ENCODE measurements at regions not wholly inside any gene's neighbourhood (a gene's known extent, or its start where the extent isn't known, plus 50 kb on each side); places are given as distances from the start of the nearest gene placed in this dataset.

DNA sequence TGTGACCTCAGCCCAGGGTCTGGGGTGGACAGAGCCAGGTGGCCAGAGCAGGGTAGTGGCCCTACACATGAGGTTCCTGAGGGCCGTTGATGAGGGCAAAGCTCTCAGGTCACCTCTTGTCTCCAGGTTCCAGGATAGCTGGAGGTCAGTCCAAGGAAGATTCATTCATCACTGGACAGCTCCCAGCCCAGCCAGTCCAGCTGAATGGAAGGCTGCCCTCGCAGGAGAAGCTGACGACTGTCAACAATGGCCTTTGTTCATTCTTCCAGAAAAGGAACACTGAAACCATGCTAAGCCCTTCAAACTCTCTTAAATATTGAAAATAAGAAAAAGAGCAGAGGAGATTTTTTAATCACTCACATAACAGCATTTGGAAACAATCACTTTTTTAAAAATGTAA lies 169.7 kb upstream of the TBCA start:
- TF ChIP-seq, protein P1, sequence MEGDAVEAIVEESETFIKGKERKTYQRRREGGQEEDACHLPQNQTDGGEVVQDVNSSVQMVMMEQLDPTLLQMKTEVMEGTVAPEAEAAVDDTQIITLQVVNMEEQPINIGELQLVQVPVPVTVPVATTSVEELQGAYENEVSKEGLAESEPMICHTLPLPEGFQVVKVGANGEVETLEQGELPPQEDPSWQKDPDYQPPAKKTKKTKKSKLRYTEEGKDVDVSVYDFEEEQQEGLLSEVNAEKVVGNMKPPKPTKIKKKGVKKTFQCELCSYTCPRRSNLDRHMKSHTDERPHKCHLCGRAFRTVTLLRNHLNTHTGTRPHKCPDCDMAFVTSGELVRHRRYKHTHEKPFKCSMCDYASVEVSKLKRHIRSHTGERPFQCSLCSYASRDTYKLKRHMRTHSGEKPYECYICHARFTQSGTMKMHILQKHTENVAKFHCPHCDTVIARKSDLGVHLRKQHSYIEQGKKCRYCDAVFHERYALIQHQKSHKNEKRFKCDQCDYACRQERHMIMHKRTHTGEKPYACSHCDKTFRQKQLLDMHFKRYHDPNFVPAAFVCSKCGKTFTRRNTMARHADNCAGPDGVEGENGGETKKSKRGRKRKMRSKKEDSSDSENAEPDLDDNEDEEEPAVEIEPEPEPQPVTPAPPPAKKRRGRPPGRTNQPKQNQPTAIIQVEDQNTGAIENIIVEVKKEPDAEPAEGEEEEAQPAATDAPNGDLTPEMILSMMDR (IDR thresholded peaks at IDR 0.05) = no peak
- no peak for TF ChIP-seq POLR2A (IDR thresholded peaks at IDR 0.05)

Data from heart left ventricle (tissue), 13 donors.